Keratinocyte (primary cell): ENCODE measurements at regions not wholly inside any gene's neighbourhood (a gene's known extent, or its start where the extent isn't known, plus 50 kb on each side); places are given as distances from the start of the nearest gene placed in this dataset.

Experiments
- DNase-seq: peaks from one replicate; pipeline ENCODE4 v3.0.0-alpha.2; 2011; ENCODE audit warnings: low read depth, missing footprints, low spot score
- FAIRE-seq: peaks from 2 replicates; lab custom pipeline; 2011; peaks lifted over from hg19 to GRCh38; lab: Jason Lieb, UNC
- H2AFZ ChIP-seq: 2 replicates; pipeline ENCODE4 v1.6.0; 2012; ENCODE audit warnings: low read length, control low read depth, inconsistent platforms; ENCODE audit not compliant: control insufficient read depth
- H3K27ac ChIP-seq: 2 replicates; pipeline ENCODE4 v1.5.1; 2011; ENCODE audit warnings: low read length; ENCODE audit not compliant: control insufficient read depth, insufficient read depth
- H3K27me3 ChIP-seq: 3 replicates; pipeline ENCODE4 v1.6.0; 2011; ENCODE audit warnings: low read length; ENCODE audit not compliant: control insufficient read depth, insufficient read depth; ENCODE audit errors: extremely low read depth
- H3K36me3 ChIP-seq, 2 experiments: 2 replicates in 1 of 2; 3 replicates in 1 of 2; pipeline ENCODE4 v1.5.1; 2011; ENCODE audit warnings: low read length in 2 of 2, mild to moderate bottlenecking in 1 of 2; ENCODE audit not compliant: control insufficient read depth in 2 of 2, insufficient read depth in 2 of 2; ENCODE audit errors: extremely low read depth in 1 of 2
- H3K4me1 ChIP-seq: 3 replicates; pipeline ENCODE4 v1.5.1; 2011; ENCODE audit warnings: low read length; ENCODE audit not compliant: control insufficient read depth, insufficient read depth; ENCODE audit errors: extremely low read depth
- H3K4me2 ChIP-seq: 3 replicates; pipeline ENCODE4 v1.6.0; 2011; ENCODE audit warnings: low read depth, low read length; ENCODE audit not compliant: control insufficient read depth, insufficient read depth; ENCODE audit errors: extremely low read depth
- H3K4me3 ChIP-seq, 3 experiments: fragments of 200-600 bp in 1 of 3; sonication (generic) in 1 of 3; 2 replicates in 2 of 3; 3 replicates in 1 of 3; pipeline ENCODE4 v1.5.1; 2011 to 2016; ENCODE audit warnings: low read length in 3 of 3, mild to moderate bottlenecking in 3 of 3, control low read depth in 2 of 3, inconsistent platforms in 1 of 3, low read depth in 1 of 3, mixed read lengths in 1 of 3, mixed run types in 1 of 3, moderate library complexity in 1 of 3; ENCODE audit not compliant: control insufficient read depth in 2 of 3, insufficient read depth in 2 of 3; ENCODE audit errors: extremely low read depth in 1 of 3
- H3K79me2 ChIP-seq: 2 replicates; pipeline ENCODE4 v1.6.0; 2012; ENCODE audit warnings: low read length; ENCODE audit not compliant: control insufficient read depth, insufficient read depth
- H3K9ac ChIP-seq: 3 replicates; pipeline ENCODE4 v1.6.0; 2011; ENCODE audit warnings: low read length; ENCODE audit not compliant: control insufficient read depth, insufficient read depth; ENCODE audit errors: extremely low read depth
- H3K9me1 ChIP-seq: 3 replicates; pipeline ENCODE4 v1.6.0; 2011; ENCODE audit warnings: low read length; ENCODE audit not compliant: control insufficient read depth, insufficient read depth; ENCODE audit errors: extremely low read depth
- H3K9me3 ChIP-seq: 2 replicates; pipeline ENCODE4 v1.5.1; 2012; ENCODE audit warnings: low read depth, low read length; ENCODE audit not compliant: control insufficient read depth
- H4K20me1 ChIP-seq: 3 replicates; pipeline ENCODE4 v1.6.0; 2011; ENCODE audit warnings: low read length; ENCODE audit not compliant: control insufficient read depth, insufficient read depth; ENCODE audit errors: extremely low read depth
- CTCF ChIP-seq, 3 experiments: IDR thresholded peaks in 1 of 3; conservative IDR thresholded peaks in 1 of 3; optimal IDR thresholded peaks in 1 of 3; 2 replicates in 2 of 3; 3 replicates in 1 of 3; pipeline versions ENCODE3 to v1.5.1; 2011; ENCODE audit warnings: low read length in 3 of 3, mild to moderate bottlenecking in 3 of 3, moderate library complexity in 2 of 3, control low read depth in 1 of 3, inconsistent platforms in 1 of 3; ENCODE audit not compliant: insufficient read depth in 2 of 3; ENCODE audit errors: extremely low read depth in 1 of 3
- EZH2 ChIP-seq: IDR thresholded peaks from one replicate; pipeline ENCODE4 v1.6.1; 2012; ENCODE audit warnings: inconsistent platforms, mild to moderate bottlenecking, low read length, moderate library complexity
- dilution Hi-C: fragments of 300-500 bp; cut with MboI; formaldehyde crosslinking; loops from one replicate; pipeline ENCODE4 v1.7.0; 2020; ENCODE audit warnings: low sequenced_read_pairs; ENCODE audit not compliant: extremely low pct_ligation_motif_present

DNA sequence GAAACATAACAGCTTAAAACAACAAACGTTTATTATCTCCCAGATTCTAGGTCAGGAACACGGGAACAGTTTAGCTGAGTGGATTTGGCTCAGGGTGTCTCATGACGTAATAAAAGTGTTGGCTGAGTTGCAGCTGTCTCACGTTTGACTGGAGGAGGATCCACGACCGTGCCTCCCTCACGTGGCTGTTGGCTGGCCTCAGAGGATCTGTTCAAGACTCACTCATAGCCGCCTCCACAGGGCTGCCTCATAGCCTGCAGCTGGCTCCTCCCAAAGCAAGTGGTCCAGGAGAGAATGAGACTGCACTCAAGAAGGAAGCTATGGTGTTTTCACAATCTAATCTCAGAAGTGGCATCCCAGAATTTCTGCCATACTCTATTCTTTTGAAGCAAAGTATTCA, 167.1 kb downstream of the RPRM start:
- Histone ChIP-seq H3K4me2 (no peak overlapping the region), H3K9me3 (no peaks in the 10 kb centered on the region), H3K9me1 (no peaks in the 10 kb centered on the region), H3K27me3 (no peaks in the 10 kb centered on the region), H3K79me2 (no peaks in the 10 kb centered on the region), H3K4me1 (no peaks in the 10 kb centered on the region), H3K36me3 (no peaks in the 10 kb centered on the region), H3K4me3 (no peak overlapping the region), H2AFZ (no peak overlapping the region), H4K20me1 (no peaks in the 10 kb centered on the region), H3K9ac (no peak overlapping the region), H3K27ac (no peak overlapping the region)
- dilution Hi-C loops = no loop called here
- TF ChIP-seq CTCF (optimal IDR thresholded peaks at IDR 0.05 in 1 of 3, IDR thresholded peaks at IDR 0.05 in 1 of 3, conservative IDR thresholded peaks at IDR 0.05 in 1 of 3; ENCODE audit: extremely low read depth in 1 of 3, insufficient read depth in 2 of 3, low read length in 3 of 3) = no peak
- TF ChIP-seq EZH2 = no peak
- DNase-seq (no peak), FAIRE-seq (no peak)

GRCh38 chr2:153308466-153308865, 170.1 kb downstream of the RPRM start:
- DNase-seq (no peak), FAIRE-seq (no peak)
- Histone ChIP-seq H3K4me1 (no peaks in the 10 kb centered on the region), H3K9me1 (no peaks in the 10 kb centered on the region), H3K27ac (no peak overlapping the region), H3K36me3 (no peaks in the 10 kb centered on the region), H3K27me3 (no peaks in the 10 kb centered on the region), H3K4me3 (no peak overlapping the region), H2AFZ (no peak overlapping the region), H3K79me2 (no peaks in the 10 kb centered on the region), H3K9me3 (no peaks in the 10 kb centered on the region), H3K9ac (no peak overlapping the region), H3K4me2 (no peak overlapping the region), H4K20me1 (no peaks in the 10 kb centered on the region)
- dilution Hi-C loops = no loop called here
- TF ChIP-seq CTCF (optimal IDR thresholded peaks at IDR 0.05 in 1 of 3, IDR thresholded peaks at IDR 0.05 in 1 of 3, conservative IDR thresholded peaks at IDR 0.05 in 1 of 3; ENCODE audit: extremely low read depth in 1 of 3, insufficient read depth in 2 of 3, low read length in 3 of 3) (no peak), EZH2 (no peak)
